Kidney epithelial cell (primary cell): ENCODE measurements at regions not wholly inside any gene's neighbourhood (a gene's known extent, or its start where the extent isn't known, plus 50 kb on each side); places are given as distances from the start of the nearest gene placed in this dataset.
"Not testable (repeated sequence)": the region's sequence is repeated elsewhere in the genome, so short reads cannot be mapped to it uniquely, and the experiment has no call there.

Experiments used
- DNase-seq: peaks from one replicate; pipeline ENCODE4 v3.0.0-alpha.2; 2010; ENCODE audit warnings: low read depth
- H3K27me3 ChIP-seq: 2 replicates; pipeline ENCODE4 v1.6.0; 2011; ENCODE audit warnings: low read length; ENCODE audit not compliant: control insufficient read depth, insufficient read depth
- H3K36me3 ChIP-seq: 2 replicates; pipeline ENCODE4 v1.5.1; 2011; ENCODE audit warnings: low read length; ENCODE audit not compliant: control insufficient read depth, insufficient read depth
- H3K4me3 ChIP-seq: 2 replicates; pipeline ENCODE4 v1.5.1; 2011; ENCODE audit warnings: low read depth, mild to moderate bottlenecking, control low read depth, low read length
- CTCF ChIP-seq: IDR thresholded peaks from 2 replicates; pipeline ENCODE4 v1.5.1; 2011; ENCODE audit warnings: mild to moderate bottlenecking, moderate library complexity, low read length, control low read depth, inconsistent platforms; ENCODE audit not compliant: insufficient read depth, poor library complexity, severe bottlenecking

GRCh38 chr6:170148709-170149470, 142.0 kb downstream of the DLL1 start:
- H3K27me3 ChIP-seq = peaks cover 28% of the 10 kb centered on the region
- H3K4me3 ChIP-seq = no peak overlapping the region
- DNase-seq = no peak
- no peaks in the 10 kb centered on the region for H3K36me3 ChIP-seq
- TF ChIP-seq CTCF = no peak

- DNase-seq = no peak
- Histone ChIP-seq H3K27me3 (peaks cover 28% of the 10 kb centered on the region), H3K36me3 (no peaks in the 10 kb centered on the region), H3K4me3 (no peak overlapping the region)
- no peak for TF ChIP-seq CTCF
Measured at GRCh38 chr6:170147832-170148708, 142.8 kb downstream of the DLL1 start.

- Histone ChIP-seq H3K4me3 (no peak overlapping the region), H3K27me3 (peaks cover 26% of the 10 kb centered on the region), H3K36me3 (no peaks in the 10 kb centered on the region)
- no peak for TF ChIP-seq CTCF
- DNase-seq = no peak
Measured at GRCh38 chr6:170147056-170147787, 143.7 kb downstream of the DLL1 start.

GRCh38 chr6:170146640-170147039, 144.2 kb downstream of the DLL1 start:
- Histone ChIP-seq H3K4me3 (no peak overlapping the region), H3K27me3 (peaks cover 26% of the 10 kb centered on the region), H3K36me3 (no peaks in the 10 kb centered on the region)
- DNase-seq = no peak
- no peak for TF ChIP-seq CTCF

GRCh38 chr6:170146131-170146530, 144.7 kb downstream of the DLL1 start:
- not testable (repeated sequence) for DNase-seq, H3K4me3 ChIP-seq, H3K36me3 ChIP-seq
- H3K27me3 ChIP-seq = peaks cover 23% of the 10 kb centered on the region

GRCh38 chr6:170145716-170146115, 145.2 kb downstream of the DLL1 start:
- not testable (repeated sequence) for H3K36me3 ChIP-seq, DNase-seq
- H3K27me3 ChIP-seq = peaks cover 23% of the 10 kb centered on the region

More at GRCh38 chr6:170145716-170146115, 145.2 kb downstream of the DLL1 start:
- not testable (repeated sequence) for H3K4me3 ChIP-seq
